ENCODE measurements at regions not wholly inside any gene's neighbourhood (a gene's known extent, or its start where the extent isn't known, plus 50 kb on each side); places are given as distances from the start of the nearest gene placed in this dataset.

GRCh38 chr9:108803428-108804065 lies 52.2 kb downstream of the ACTL7B start:
- DNase-seq = no peak
- TF ChIP-seq CTCF (IDR thresholded peaks at IDR 0.05; ENCODE audit: insufficient read depth in 1 of 2, low read depth in 1 of 2, low read length in 1 of 2, severe bottlenecking in 1 of 2, unreplicated experiment in 1 of 2) = no peak
- H3K9me3 ChIP-seq = no peaks in the 10 kb centered on the region
- Mint-ChIP-seq H3K27me3 (ENCODE audit: insufficient read depth, unreplicated experiment) (peaks cover 14% of the 10 kb centered on the region), H3K9me3 (ENCODE audit: unreplicated experiment) (no peaks in the 10 kb centered on the region), H3K27ac (ENCODE audit: unreplicated experiment) (no peak overlapping the region), H3K36me3 (ENCODE audit: insufficient read depth, unreplicated experiment) (no peaks in the 10 kb centered on the region), H3K4me1 (ENCODE audit: low read depth, unreplicated experiment) (no peaks in the 10 kb centered on the region), H3K4me3 (ENCODE audit: unreplicated experiment) (no peak overlapping the region)
- H3K27me3 ChIP-seq (replicated peaks; ENCODE audit: control insufficient read depth, insufficient read depth, low read length) = no peaks in the 10 kb centered on the region
- POLR2A ChIA-PET = no interaction called here
- H3K4me3 ChIP-seq (ENCODE audit: low read depth, low read length) = no peak overlapping the region
- no peaks in the 10 kb centered on the region for H3K4me1 ChIP-seq
- intact Hi-C loops (cut with micrococcal nuclease; ENCODE audit: unreplicated experiment) = no loop called here
- no TSS peak for BruUV-seq (replicated peaks)
- CTCF ChIA-PET = no interaction called here
- no peaks in the 10 kb centered on the region for H3K36me3 ChIP-seq (ENCODE audit: control insufficient read depth, insufficient read depth, low read length)

DNA sequence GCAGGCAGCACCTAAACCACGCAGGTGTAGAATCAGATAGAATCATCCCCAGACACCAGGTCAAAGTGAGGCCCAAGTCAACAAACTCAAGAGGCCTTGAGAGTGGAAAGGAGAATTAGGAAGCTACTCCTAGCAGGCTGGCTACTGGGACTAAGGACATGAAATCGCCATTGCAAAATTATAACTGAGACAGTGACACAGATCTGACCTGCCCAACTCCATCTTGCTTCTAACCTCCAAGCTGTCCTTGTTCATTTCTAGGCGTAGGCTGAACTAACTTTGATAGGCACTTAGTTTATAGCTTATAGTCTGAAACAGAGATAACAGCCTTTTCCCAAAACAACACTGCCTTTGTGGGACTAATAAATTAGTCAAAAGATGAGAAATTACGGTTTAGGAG lies 52.8 kb downstream of the ACTL7B start:
- BruUV-seq (replicated peaks) = no TSS peak
- intact Hi-C loops (cut with micrococcal nuclease; ENCODE audit: unreplicated experiment) = no loop called here
- Histone ChIP-seq H3K36me3 (ENCODE audit: control insufficient read depth, insufficient read depth, low read length) (no peaks in the 10 kb centered on the region), H3K27me3 (replicated peaks; ENCODE audit: control insufficient read depth, insufficient read depth, low read length) (no peaks in the 10 kb centered on the region), H3K4me3 (ENCODE audit: low read depth, low read length) (no peak overlapping the region), H3K9me3 (no peaks in the 10 kb centered on the region), H3K4me1 (no peaks in the 10 kb centered on the region)
- Mint-ChIP-seq H3K4me1 (ENCODE audit: low read depth, unreplicated experiment) (no peaks in the 10 kb centered on the region), H3K27ac (ENCODE audit: unreplicated experiment) (no peak overlapping the region), H3K4me3 (ENCODE audit: unreplicated experiment) (no peak overlapping the region), H3K9me3 (ENCODE audit: unreplicated experiment) (no peaks in the 10 kb centered on the region), H3K36me3 (ENCODE audit: insufficient read depth, unreplicated experiment) (no peaks in the 10 kb centered on the region), H3K27me3 (ENCODE audit: insufficient read depth, unreplicated experiment) (peaks cover 14% of the 10 kb centered on the region)
- no peak for TF ChIP-seq CTCF (IDR thresholded peaks at IDR 0.05; ENCODE audit: insufficient read depth in 1 of 2, low read depth in 1 of 2, low read length in 1 of 2, severe bottlenecking in 1 of 2, unreplicated experiment in 1 of 2)
- CTCF ChIA-PET = no interaction called here
- DNase-seq = no peak
- POLR2A ChIA-PET = no interaction called here

- Histone ChIP-seq H3K9me3 (no peaks in the 10 kb centered on the region), H3K4me3 (ENCODE audit: low read depth, low read length) (no peak overlapping the region), H3K4me1 (no peaks in the 10 kb centered on the region), H3K27me3 (replicated peaks; ENCODE audit: control insufficient read depth, insufficient read depth, low read length) (no peaks in the 10 kb centered on the region), H3K36me3 (ENCODE audit: control insufficient read depth, insufficient read depth, low read length) (no peaks in the 10 kb centered on the region)
- H3K9me3 Mint-ChIP-seq (ENCODE audit: unreplicated experiment) = no peaks in the 10 kb centered on the region
- H3K4me3 Mint-ChIP-seq (ENCODE audit: unreplicated experiment) = no peak overlapping the region
- no peaks in the 10 kb centered on the region for H3K4me1 Mint-ChIP-seq (ENCODE audit: low read depth, unreplicated experiment)
- ChIA-PET CTCF (no interaction called here), POLR2A (no interaction called here)
- peaks cover 10% of the 10 kb centered on the region for H3K27me3 Mint-ChIP-seq (ENCODE audit: insufficient read depth, unreplicated experiment)
- intact Hi-C loops (cut with micrococcal nuclease; ENCODE audit: unreplicated experiment) = no loop called here
- no peak overlapping the region for H3K27ac Mint-ChIP-seq (ENCODE audit: unreplicated experiment)
- H3K36me3 Mint-ChIP-seq (ENCODE audit: insufficient read depth, unreplicated experiment) = no peaks in the 10 kb centered on the region
- no TSS peak for BruUV-seq (replicated peaks)
- no peak for TF ChIP-seq CTCF (IDR thresholded peaks at IDR 0.05; ENCODE audit: insufficient read depth in 1 of 2, low read depth in 1 of 2, low read length in 1 of 2, severe bottlenecking in 1 of 2, unreplicated experiment in 1 of 2)
- DNase-seq = no peak
Measured at GRCh38 chr9:108801949-108802348, 53.8 kb downstream of the ACTL7B start.

Data from Caco-2 (cell line).